HFF-Myc (cell line): ENCODE measurements at regions not wholly inside any gene's neighbourhood (a gene's known extent, or its start where the extent isn't known, plus 50 kb on each side); places are given as distances from the start of the nearest gene placed in this dataset.

Source experiments
- DNase-seq: peaks from one replicate; pipeline ENCODE4 v3.0.0-alpha.2; 2011; ENCODE audit warnings: low read depth; ENCODE audit errors: extremely low read depth
- H3K4me3 ChIP-seq: replicated peaks from 2 replicates; pipeline ENCODE4 v1.5.1; 2011; ENCODE audit warnings: low read depth, mild to moderate bottlenecking, control low read depth, low read length
- TF ChIP-seq, protein P1 (sequence below): IDR thresholded peaks from 2 replicates; pipeline ENCODE4 v1.5.1; 2012; ENCODE audit warnings: mild to moderate bottlenecking, low read depth, low read length, control low read depth; ENCODE audit errors: missing control alignments

DNA sequence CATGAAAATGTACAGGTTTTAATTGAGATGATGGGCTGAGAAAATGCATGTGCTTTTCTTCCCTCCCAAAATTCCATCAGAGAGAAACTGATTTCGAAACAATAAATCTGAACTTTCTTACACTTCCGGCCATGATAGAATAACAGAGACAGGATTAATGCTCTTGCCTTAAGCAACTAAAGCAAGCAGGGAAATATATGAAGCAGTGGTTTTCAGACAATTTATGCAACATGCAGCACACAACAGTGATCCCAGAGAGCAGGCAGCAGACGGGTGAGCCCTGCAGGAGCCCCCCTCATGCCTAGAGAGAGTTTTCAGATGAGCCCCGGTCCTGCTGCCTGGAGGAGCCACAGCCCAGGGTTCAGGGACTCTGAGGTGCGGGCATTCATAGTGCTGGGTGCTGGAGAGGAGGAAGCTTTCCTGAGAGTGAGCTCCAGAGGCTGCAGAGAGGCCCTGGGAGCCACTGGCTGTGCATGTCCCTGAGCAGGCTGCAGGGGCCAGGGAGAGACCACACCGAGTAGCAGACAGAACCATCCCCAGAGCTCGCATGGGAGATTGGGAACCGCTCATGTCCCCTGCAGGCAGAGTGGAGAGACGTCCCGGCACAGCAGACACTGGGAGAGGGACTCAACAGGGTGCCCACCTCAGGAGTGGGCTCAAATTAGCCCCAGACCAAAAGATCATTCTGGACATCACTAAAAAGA, 143.5 kb downstream of the OLFM1 start:
- TF ChIP-seq, protein P1, sequence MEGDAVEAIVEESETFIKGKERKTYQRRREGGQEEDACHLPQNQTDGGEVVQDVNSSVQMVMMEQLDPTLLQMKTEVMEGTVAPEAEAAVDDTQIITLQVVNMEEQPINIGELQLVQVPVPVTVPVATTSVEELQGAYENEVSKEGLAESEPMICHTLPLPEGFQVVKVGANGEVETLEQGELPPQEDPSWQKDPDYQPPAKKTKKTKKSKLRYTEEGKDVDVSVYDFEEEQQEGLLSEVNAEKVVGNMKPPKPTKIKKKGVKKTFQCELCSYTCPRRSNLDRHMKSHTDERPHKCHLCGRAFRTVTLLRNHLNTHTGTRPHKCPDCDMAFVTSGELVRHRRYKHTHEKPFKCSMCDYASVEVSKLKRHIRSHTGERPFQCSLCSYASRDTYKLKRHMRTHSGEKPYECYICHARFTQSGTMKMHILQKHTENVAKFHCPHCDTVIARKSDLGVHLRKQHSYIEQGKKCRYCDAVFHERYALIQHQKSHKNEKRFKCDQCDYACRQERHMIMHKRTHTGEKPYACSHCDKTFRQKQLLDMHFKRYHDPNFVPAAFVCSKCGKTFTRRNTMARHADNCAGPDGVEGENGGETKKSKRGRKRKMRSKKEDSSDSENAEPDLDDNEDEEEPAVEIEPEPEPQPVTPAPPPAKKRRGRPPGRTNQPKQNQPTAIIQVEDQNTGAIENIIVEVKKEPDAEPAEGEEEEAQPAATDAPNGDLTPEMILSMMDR = no peak
- no peak for DNase-seq
- no peak overlapping the region for H3K4me3 ChIP-seq

DNA sequence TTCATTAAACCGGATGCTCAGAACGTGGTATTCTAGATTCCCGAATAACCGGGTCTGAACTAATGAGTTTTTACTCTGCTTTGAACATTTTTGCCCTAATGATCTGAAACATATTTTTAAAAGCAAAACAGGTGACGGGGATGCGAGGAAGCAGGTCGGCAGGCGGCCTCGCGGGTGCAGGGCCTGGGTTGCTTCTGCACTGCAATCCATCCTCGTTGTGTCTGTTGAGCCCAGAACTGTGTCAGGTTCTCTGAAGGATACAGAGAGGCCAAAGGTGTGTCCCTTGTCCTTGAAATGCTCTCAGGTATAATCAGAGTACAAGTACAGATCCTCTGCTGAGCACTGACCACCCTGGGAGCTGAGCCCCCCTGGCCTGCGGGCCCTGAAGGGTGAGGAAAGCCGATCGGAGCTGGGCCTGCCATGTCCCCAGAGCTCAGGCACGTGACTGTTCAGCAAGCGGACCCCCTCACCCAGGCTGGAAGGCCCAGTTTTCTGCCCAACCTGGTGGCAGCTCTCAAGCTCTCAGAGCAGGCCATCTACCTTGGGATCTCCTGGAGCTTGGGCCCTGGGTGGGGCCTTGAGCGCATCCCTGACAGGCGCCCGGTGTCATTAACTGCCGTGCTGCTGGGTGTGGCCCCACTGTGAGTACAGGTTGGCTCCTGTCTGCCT, 151.8 kb downstream of the OLFM1 start:
- TF ChIP-seq, protein P1 = no peak
- H3K4me3 ChIP-seq = no peak overlapping the region
- no peak for DNase-seq

DNA sequence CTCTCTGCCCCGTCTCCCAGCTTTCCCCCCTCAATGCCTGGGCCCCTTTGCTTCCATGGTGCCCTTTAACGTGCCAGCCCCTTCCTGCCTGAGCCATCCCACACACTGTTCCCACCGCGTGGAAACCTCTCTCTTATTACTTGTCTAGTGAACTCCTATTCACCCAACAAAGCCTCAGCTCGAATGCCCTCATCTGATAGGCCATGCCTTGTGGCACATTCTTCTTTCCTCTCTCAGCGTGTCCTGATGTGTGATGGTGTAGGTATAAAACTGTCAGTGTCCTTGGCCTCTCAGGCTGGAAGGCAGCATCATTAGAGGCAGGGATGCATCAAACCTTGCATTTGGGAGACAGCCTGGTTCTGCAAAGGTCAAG, 152.3 kb downstream of the OLFM1 start:
- TF ChIP-seq, protein P1 = no peak
- H3K4me3 ChIP-seq = no peak overlapping the region
- no peak for DNase-seq

DNA sequence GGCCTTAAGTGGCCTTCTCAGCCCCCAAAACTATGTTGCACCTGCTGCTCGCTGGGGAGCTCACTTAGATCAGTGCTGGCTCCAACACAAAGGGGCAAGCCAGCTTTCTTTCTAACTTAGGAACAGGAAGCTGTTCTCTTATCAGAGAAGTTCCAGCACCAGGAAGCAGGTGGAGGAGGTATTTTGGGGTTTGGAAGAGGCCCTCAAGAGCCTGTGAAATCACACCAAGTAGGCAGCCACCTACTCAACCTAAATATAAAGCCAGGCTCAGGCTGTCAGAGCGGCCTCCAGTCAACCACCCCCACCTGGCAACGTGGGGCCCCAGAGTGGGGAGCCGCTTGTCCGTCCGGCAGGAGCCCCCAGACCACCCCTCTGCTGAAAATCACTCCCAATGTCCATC, 152.8 kb downstream of the OLFM1 start:
- TF ChIP-seq, protein P1 = no peak
- no peak for DNase-seq
- H3K4me3 ChIP-seq = no peak overlapping the region

DNA sequence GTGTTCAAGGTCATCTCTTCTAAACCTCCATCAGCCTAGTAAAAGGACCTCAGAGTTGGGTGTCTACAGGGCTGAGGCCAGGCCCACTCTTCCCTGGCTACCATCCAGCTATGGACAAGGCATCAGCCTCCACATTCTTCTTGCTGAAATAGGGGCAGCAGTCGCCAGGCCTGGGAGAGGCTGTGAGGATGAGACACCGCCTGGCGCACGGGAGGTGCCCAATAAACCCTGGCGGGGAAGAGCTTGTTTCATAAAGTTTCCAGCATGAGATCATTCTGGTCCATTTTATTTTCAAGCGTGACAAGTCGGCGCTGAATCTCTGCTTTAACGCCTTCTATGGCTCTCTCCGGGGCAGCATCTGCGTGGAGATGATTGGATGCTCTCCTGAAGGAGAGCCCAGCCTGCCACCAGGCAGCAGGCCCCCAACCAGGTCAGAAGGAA, 153.4 kb downstream of the OLFM1 start:
- no peak overlapping the region for H3K4me3 ChIP-seq
- TF ChIP-seq, protein P1 = no peak
- DNase-seq = no peak

DNA sequence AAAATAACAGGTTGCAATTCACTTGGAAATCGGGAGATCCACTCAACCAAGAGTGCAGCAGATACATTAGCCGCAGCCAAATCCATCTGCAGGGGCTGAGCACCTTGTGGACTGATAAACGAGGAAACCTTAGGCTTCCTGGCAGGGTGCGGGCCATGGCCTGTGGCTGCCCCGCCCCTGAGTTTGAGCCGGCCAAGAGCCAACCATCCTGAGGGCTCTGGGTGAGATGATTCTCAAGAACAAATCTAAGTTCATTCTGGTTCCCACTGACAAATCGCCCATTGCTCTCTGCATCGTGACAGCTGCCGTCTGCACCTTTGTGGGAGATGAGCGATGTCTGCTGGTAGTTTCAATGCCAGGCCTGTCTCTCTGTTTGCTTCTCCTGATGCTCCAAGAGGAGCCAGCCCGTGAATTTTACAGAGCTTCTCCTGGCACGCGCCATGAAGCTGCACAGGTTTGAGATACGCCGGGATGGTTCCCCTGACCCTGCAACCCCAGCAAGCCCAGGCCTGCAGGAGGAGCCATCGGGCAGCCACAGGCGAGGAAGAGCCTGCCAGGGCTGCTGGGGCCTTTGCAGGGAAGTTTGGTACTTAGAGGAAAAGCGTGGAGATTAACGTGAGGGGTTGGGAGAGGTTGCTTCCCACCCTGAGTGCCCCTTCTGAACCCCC, 154.0 kb downstream of the OLFM1 start:
- no peak overlapping the region for H3K4me3 ChIP-seq
- no peak for DNase-seq
- TF ChIP-seq, protein P1 = no peak
